GM12872 (cell line): ENCODE measurements at regions not wholly inside any gene's neighbourhood (a gene's known extent, or its start where the extent isn't known, plus 50 kb on each side); places are given as distances from the start of the nearest gene placed in this dataset.

Source experiments
- TF ChIP-seq, protein P1 (sequence below): IDR thresholded peaks from 3 replicates; pipeline ENCODE4 v1.5.1; 2011; ENCODE audit warnings: low read depth, mild to moderate bottlenecking, low read length, moderate library complexity; ENCODE audit not compliant: insufficient read depth

DNA sequence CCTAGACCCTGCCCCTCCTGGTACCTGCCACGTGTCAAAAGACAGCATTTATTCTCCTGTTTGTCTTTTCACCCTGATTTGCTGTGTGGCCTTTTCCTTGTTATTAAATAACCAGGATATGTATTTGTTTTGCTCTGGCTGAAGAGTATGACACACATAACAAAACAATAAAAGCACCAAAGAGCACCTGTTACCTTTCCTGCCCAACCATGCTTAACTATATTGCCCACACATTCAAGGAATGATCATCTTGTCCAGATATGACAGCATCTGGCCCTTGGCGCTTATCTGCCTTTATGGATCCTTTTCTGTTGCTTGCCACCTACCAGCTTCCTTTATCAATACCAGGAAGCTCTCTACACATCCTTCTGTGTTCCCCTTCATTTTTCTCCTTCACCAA, 357.7 kb downstream of the FGFR2 start:
- TF ChIP-seq, protein P1, sequence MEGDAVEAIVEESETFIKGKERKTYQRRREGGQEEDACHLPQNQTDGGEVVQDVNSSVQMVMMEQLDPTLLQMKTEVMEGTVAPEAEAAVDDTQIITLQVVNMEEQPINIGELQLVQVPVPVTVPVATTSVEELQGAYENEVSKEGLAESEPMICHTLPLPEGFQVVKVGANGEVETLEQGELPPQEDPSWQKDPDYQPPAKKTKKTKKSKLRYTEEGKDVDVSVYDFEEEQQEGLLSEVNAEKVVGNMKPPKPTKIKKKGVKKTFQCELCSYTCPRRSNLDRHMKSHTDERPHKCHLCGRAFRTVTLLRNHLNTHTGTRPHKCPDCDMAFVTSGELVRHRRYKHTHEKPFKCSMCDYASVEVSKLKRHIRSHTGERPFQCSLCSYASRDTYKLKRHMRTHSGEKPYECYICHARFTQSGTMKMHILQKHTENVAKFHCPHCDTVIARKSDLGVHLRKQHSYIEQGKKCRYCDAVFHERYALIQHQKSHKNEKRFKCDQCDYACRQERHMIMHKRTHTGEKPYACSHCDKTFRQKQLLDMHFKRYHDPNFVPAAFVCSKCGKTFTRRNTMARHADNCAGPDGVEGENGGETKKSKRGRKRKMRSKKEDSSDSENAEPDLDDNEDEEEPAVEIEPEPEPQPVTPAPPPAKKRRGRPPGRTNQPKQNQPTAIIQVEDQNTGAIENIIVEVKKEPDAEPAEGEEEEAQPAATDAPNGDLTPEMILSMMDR: no peak

DNA sequence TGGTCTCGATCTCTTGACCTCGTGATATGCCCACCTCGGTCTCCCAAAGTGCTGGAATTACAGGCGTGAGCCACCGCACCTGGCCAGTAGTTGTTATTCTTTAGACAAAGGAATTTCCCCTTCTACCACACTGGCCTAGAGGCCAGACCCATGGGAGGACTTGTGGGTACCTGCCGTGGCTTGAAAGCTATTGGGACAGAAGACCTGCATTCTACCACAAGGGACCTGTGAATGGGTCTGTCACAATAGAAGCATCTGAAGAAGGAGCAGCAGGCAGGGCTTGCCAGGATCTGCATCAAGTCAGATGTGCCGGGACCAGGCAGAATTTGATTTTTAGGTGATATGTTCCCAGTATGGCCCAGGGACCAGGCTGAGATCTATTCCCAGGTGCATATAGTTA, 356.9 kb downstream of the FGFR2 start:
- TF ChIP-seq, protein P1: no peak

DNA sequence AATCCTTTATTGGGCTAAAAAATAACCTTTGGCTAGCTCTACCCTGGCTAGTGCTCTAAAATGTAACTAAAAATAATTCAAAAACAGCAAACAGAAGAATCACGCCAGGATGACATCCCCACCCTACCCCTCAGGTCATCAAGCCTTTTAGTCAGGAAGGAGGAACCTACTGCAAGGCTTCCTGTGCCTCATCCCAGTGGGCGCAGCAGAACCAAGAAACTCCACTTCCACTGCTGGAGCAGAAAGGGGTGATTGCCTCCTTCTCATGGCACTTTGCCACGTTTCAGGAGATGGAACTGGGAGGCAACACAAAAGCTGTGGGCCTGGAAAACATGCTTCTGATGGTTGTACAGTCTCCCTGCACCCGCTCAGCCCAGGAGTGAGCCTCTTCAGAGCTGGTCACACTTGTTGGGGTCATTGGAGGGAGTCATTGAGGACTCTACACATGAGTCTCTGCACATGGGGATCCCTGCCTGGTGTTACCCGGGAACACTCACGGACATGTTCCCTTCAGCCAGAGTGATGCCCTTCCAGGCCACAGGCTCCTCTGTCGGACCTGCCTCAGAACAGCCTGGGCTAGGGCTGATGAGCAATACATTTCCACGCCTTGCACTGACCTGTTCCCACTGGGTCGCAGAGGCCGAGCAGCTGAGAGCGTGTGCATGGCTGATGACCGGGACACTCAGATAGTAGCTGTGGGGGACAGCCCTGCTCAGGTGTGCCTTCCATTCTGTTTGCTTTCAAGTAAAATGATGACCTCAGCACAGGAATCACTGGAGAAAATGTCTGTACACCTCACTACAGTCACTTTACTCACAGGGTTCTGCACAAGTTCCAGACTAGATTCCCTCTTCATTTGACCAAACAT, 355.3 kb downstream of the FGFR2 start:
- TF ChIP-seq, protein P1: no peak

DNA sequence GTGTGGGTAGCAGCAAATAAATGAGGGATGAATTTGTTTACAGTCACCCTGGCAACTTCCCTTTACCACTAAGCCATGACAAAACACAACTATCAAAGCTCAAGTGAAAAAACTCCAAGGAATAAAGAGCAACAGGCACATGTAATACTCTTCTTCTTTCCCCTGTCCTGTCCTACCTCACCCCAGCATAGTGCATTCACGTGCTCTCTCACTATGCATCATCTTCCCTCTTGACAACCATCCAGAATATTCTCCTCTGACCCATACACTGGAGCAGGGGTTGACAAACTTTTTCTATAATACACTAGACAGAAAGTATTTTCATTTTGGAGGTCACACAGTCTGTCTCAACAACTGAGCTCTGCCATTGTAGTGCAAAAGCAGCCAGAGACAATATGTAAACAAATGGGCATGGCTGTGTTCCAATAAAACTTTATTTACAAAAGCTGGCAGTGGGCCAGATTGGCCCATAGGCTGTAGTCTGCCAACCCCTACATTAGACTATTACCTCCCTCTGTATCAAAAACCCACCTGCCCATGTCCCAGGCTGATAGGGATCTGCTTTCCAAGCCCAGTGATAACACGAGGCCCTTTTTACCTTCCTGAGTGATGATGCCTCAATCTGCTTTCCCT, 354.5 kb downstream of the FGFR2 start:
- TF ChIP-seq, protein P1: no peak

DNA sequence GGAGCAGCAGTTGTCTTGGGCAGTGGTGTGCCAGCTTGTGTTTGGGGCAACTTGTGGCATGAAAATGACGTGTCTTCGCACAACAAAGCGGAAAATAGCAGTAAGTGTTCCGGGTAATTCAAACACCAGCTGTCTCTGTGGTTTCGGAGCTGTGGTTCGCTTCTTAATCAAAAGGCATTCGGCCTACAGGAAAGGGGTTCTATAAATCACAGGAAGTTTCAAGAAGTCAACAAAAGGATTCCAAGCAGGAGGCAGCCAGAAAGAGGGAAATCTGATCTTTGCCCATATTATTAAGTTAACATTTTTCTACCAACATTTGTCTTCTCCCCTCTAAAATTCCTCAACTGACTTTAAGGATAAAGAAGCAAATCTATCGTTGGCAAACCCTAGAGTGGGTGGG, 353.4 kb downstream of the FGFR2 start:
- TF ChIP-seq, protein P1: no peak

DNA sequence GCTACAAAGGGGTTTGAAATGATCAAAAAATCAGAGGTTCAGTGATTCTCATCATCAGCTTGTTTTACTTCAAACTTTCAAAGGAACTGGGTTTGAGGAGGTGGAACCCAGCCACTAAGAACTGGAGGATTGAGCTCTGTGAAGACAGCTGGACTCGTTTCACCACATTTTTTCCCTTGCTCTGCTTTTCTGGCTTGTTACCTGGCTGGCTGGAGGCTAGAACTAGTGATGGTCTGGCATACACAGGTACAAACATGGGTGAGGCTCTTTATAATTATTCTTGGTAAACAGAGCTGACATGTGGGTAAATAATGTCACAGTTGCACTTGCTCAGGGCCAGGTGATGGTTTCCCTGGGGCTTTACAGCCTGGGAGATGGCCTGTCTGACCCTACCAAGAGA, 352.5 kb downstream of the FGFR2 start:
- TF ChIP-seq, protein P1: no peak

DNA sequence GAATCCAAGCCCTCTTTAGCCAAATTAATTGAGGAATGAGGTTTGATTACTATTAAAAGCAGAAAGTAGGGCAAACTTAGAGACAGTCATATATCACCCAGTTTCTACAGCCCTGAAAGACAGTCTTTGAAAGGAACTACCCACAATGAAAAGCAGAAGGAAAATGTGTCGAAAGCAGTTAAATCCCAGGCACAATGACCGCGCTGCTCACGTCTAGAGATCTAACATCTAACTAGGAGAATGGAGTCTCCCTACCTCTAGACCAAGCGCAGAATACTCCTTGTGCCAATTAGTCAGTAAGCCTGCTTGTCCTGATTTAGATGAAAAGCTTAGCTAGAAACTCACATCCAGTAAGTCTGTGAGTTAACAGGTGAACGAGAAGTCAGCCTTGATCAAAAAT, 350.0 kb downstream of the FGFR2 start:
- TF ChIP-seq, protein P1: no peak
